IMR-90 (cell line): ENCODE measurements at regions not wholly inside any gene's neighbourhood (a gene's known extent, or its start where the extent isn't known, plus 50 kb on each side); places are given as distances from the start of the nearest gene placed in this dataset.

Experiments used
- CEBPB ChIP-seq: IDR thresholded peaks from 2 replicates; pipeline ENCODE4 v1.6.1; 2012; ENCODE audit warnings: low read depth, low read length, improper control_type of control experiment
- MAFK ChIP-seq: IDR thresholded peaks from 2 replicates; pipeline ENCODE4 v1.6.1; 2012; ENCODE audit warnings: low read depth, low read length, improper control_type of control experiment
- MXI1 ChIP-seq: IDR thresholded peaks from 2 replicates; pipeline ENCODE4 v1.6.1; 2012; ENCODE audit warnings: low read depth, mild to moderate bottlenecking, low read length, moderate library complexity, borderline replicate concordance
- POLR2A ChIP-seq: IDR thresholded peaks from 2 replicates; pipeline ENCODE4 v1.6.1; 2012; ENCODE audit warnings: mild to moderate bottlenecking, low read depth, low read length
- RAD21 ChIP-seq: IDR thresholded peaks from 2 replicates; pipeline ENCODE4 v1.6.1; 2012; ENCODE audit warnings: low read length, improper control_type of control experiment
- TF ChIP-seq, protein P1 (sequence below): conservative IDR thresholded peaks from 2 replicates; pipeline ENCODE4 v1.5.1; 2012; ENCODE audit warnings: mild to moderate bottlenecking, low read depth, low read length, improper control_type of control experiment

DNA sequence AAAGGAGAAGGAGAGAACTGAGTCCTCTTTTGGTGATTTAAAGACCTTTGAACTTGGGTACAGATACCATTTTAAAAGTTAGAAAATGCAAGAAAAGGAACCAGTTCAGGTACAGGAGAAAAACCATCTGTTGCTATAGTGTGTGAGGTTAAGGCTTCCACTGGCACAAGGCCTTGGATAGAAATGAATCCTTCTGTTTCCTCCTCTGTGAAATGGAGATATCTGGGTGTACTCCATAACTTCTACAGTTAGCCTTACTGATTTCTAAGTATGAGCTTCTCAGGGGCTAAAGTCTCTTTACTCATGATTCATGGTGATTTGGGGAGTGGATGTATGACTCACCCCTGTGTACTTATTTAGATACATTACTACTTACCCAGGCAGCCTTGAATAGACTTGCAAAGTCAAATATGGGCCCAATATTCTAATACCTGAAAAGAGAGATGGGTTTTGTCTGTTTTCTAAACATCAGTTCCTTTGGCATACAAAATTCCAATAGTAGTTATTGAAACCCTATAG lies 117.2 kb upstream of the ADO start:
- TF ChIP-seq, protein P1, sequence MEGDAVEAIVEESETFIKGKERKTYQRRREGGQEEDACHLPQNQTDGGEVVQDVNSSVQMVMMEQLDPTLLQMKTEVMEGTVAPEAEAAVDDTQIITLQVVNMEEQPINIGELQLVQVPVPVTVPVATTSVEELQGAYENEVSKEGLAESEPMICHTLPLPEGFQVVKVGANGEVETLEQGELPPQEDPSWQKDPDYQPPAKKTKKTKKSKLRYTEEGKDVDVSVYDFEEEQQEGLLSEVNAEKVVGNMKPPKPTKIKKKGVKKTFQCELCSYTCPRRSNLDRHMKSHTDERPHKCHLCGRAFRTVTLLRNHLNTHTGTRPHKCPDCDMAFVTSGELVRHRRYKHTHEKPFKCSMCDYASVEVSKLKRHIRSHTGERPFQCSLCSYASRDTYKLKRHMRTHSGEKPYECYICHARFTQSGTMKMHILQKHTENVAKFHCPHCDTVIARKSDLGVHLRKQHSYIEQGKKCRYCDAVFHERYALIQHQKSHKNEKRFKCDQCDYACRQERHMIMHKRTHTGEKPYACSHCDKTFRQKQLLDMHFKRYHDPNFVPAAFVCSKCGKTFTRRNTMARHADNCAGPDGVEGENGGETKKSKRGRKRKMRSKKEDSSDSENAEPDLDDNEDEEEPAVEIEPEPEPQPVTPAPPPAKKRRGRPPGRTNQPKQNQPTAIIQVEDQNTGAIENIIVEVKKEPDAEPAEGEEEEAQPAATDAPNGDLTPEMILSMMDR = no peak
- TF ChIP-seq CEBPB (no peak), POLR2A (no peak), MAFK (no peak), MXI1 (no peak), RAD21 (no peak)
